ENCODE measurements at regions not wholly inside any gene's neighbourhood (a gene's known extent, or its start where the extent isn't known, plus 50 kb on each side); places are given as distances from the start of the nearest gene placed in this dataset.

DNA sequence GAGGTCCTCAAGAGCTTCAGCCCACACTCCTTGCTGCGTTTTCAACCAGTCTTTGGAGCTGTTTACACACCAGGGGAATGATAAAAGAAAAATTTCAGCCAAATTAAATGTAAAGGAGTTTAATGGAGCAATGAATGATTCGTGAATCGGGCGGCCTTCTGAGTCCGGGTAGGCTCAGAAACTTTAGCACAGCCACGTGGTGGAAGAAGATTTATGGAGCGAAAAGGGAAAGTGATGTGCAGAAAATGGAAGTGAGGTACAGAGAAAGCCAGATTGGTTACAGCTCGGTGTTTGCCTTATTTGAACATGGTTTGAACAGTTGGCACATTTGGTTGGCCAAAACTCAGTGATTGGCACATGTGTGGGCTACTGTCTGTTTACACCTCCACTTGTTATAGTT, 305.4 kb downstream of the MAF start:
- TF ChIP-seq POLR2A (IDR thresholded peaks at IDR 0.05) (no peak), EP300 (IDR thresholded peaks at IDR 0.05) (no peak)
- TF ChIP-seq, protein P1, sequence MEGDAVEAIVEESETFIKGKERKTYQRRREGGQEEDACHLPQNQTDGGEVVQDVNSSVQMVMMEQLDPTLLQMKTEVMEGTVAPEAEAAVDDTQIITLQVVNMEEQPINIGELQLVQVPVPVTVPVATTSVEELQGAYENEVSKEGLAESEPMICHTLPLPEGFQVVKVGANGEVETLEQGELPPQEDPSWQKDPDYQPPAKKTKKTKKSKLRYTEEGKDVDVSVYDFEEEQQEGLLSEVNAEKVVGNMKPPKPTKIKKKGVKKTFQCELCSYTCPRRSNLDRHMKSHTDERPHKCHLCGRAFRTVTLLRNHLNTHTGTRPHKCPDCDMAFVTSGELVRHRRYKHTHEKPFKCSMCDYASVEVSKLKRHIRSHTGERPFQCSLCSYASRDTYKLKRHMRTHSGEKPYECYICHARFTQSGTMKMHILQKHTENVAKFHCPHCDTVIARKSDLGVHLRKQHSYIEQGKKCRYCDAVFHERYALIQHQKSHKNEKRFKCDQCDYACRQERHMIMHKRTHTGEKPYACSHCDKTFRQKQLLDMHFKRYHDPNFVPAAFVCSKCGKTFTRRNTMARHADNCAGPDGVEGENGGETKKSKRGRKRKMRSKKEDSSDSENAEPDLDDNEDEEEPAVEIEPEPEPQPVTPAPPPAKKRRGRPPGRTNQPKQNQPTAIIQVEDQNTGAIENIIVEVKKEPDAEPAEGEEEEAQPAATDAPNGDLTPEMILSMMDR (IDR thresholded peaks at IDR 0.05), result no peak

All from tibial nerve (tissue), 4 donors.